ENCODE measurements at regions not wholly inside any gene's neighbourhood (a gene's known extent, or its start where the extent isn't known, plus 50 kb on each side); places are given as distances from the start of the nearest gene placed in this dataset.

DNA sequence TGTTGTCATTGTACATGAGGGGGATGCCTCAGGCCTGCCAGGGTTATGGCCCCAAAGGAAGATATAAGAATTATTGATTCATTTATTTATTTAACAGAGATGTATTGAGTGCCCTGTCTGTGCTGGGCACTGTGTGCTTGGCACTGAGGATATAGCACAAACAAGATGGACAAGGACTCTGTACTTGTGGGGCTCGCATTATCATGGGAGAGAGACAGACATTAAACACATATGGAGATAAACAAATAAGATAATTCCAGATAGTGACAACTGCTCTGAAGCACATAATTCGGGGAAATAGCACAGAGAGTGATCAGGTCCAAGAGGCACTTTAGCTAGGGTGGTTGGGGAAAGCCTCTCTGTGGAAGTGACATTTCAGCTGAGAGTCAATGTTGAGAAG is 119.8 kb upstream of the ARHGAP20 start:
- TF ChIP-seq POLR2AphosphoS5 (IDR thresholded peaks at IDR 0.05; ENCODE audit: borderline replicate concordance, low read depth, low read length), result no peak
- TF ChIP-seq EZH2 (IDR thresholded peaks at IDR 0.05), result no peak

All from SK-N-MC (cell line).